Esophagus squamous epithelium (tissue), 5 donors: ENCODE measurements at regions not wholly inside any gene's neighbourhood (a gene's known extent, or its start where the extent isn't known, plus 50 kb on each side); places are given as distances from the start of the nearest gene placed in this dataset.

Experiments
- DNase-seq: peaks from one replicate; lab custom pipeline; 2025; lab: John Stamatoyannopoulos, UW
- H3K27ac ChIP-seq, 4 donors: fragments of 200-600 bp; sonication (generic); one replicate each; pipeline ENCODE4 v1.5.1; 2016 to 2019; ENCODE audit warnings: mild to moderate bottlenecking in 1 of 4
- H3K27me3 ChIP-seq, 4 donors: fragments of 200-600 bp; sonication (generic); 1 replicate in 3 of 4; 2 replicates in 1 of 4; pipeline versions ENCODE4 v1.5.1 to v1.6.0; 2017 to 2021; ENCODE audit warnings: antibody characterized with exemption in 1 of 4
- H3K36me3 ChIP-seq, 3 donors: fragments of 200-600 bp; sonication (generic); one replicate each; pipeline ENCODE4 v1.5.1; 2016 to 2019
- H3K4me1 ChIP-seq, 3 donors: fragments of 200-600 bp; sonication (generic); one replicate each; pipeline ENCODE4 v1.5.1; 2017 to 2019
- H3K4me3 ChIP-seq, 4 donors: fragments of 200-600 bp; sonication (generic); 1 replicate in 3 of 4; 2 replicates in 1 of 4; pipeline ENCODE4 v1.5.1; 2016 to 2019; ENCODE audit warnings: mild to moderate bottlenecking in 2 of 4, moderate library complexity in 1 of 4
- H3K9me3 ChIP-seq, 3 donors: fragments of 200-600 bp; sonication (generic); one replicate each; pipeline ENCODE4 v1.5.1; 2016 to 2019
- POLR2A ChIP-seq, 4 donors: fragments of 450-650 bp; IDR thresholded peaks; one replicate each; pipeline ENCODE4 v1.6.1; 2017; ENCODE audit warnings: antibody characterized with exemption in 4 of 4, mild to moderate bottlenecking in 4 of 4, moderate library complexity in 3 of 4
- WGBS, 2 donors: methylation state at CpG; one replicate each; pipeline ENCODE4 v1.1.5; 2018; 5-methylcytosine and 5-hydroxymethylcytosine counted together
- intact Hi-C: fragments of 100-400 bp; cut with DNase I; formaldehyde crosslinking; loops from one replicate; pipeline ENCODE4 v1.15.0; 2022
- TF ChIP-seq, protein P1 (sequence below), 6 experiments: fragments of 450-650 bp in 4 of 6; fragments of 200-600 bp in 2 of 6; sonication (generic) in 2 of 6; IDR thresholded peaks; one replicate each; pipeline ENCODE4 v1.5.1; 2016 to 2019; ENCODE audit warnings: antibody characterized with exemption in 6 of 6, mild to moderate bottlenecking in 4 of 6, moderate library complexity in 4 of 6
- donor health status: DM: yes; HTN: yes; CAD: no.

DNA sequence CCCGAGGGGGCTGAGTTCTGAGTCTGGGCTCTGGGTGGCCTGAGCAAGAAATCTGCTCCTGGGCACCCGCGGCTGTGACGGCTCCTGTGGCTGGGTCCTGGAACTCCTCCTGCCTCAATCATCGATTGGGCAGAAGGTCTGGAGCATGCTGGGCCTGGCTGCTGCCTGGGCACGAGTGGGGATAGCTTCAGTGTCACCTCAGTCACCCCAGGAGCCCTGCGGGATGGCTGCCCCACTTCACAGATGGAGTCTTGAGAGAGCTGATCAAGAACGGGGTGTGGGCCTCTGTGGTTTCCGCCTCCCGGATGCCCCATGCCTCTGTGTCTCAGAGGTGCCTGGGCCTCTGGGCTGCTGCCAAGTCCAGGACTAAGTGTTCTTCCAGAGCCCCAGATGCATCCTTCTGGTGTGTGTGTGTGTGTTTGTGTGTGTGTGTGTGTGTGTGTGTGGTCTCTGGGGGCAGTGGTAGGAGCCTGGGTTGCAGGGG, 185.6 kb upstream of the C14orf180 start:
- TF ChIP-seq POLR2A (IDR thresholded peaks at IDR 0.05), result no peak
- TF ChIP-seq, protein P1, sequence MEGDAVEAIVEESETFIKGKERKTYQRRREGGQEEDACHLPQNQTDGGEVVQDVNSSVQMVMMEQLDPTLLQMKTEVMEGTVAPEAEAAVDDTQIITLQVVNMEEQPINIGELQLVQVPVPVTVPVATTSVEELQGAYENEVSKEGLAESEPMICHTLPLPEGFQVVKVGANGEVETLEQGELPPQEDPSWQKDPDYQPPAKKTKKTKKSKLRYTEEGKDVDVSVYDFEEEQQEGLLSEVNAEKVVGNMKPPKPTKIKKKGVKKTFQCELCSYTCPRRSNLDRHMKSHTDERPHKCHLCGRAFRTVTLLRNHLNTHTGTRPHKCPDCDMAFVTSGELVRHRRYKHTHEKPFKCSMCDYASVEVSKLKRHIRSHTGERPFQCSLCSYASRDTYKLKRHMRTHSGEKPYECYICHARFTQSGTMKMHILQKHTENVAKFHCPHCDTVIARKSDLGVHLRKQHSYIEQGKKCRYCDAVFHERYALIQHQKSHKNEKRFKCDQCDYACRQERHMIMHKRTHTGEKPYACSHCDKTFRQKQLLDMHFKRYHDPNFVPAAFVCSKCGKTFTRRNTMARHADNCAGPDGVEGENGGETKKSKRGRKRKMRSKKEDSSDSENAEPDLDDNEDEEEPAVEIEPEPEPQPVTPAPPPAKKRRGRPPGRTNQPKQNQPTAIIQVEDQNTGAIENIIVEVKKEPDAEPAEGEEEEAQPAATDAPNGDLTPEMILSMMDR (IDR thresholded peaks at IDR 0.05), result no peak
- Histone ChIP-seq H3K4me3 (no peak overlapping the region), H3K27ac (peak overlapping the region in 1 of 4 donors; percentile 44), H3K36me3 (no peaks in the 10 kb centered on the region), H3K9me3 (peaks cover 0 to 24% (median 19%) of the 10 kb centered on the region in 3 donors), H3K27me3 (peaks cover 0 to 6% (median 0%) of the 10 kb centered on the region in 4 donors), H3K4me1 (peaks cover 0 to 12% (median 10%) of the 10 kb centered on the region in 3 donors)
- WGBS, 2 donors, result 40 to 46% methylated on average over 1 to 8 of the region's 10 CpGs
- intact Hi-C loops, result no loop called here
- no peak for DNase-seq

DNA sequence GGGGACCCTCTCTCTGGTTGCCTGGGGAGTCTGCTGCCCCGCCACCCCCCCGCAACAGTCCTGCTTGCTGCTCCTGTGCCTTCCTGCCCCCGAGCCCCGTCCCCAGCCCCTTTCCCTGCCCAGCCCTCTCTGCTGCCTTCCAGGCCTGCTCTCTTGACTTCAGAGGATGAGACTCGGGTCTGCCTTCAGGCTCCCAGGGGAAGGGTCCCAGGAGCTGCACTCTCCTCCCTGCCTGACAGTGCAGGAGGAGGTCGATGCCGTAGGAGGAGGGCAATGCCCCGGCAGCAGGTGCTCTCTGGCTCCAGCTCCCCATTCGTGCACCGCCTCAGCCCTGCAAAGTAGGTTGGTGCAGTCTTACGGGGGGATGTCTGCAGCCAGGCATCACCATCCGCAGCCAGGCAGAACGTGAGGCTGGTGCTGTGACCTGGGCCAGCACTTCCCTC, 185.1 kb upstream of the C14orf180 start:
- Histone ChIP-seq H3K36me3 (no peaks in the 10 kb centered on the region), H3K4me3 (no peak overlapping the region), H3K27me3 (peaks cover 0 to 6% (median 0%) of the 10 kb centered on the region in 4 donors), H3K27ac (no peak overlapping the region), H3K4me1 (peaks cover 0 to 12% (median 10%) of the 10 kb centered on the region in 3 donors), H3K9me3 (peaks cover 0 to 29% (median 21%) of the 10 kb centered on the region in 3 donors)
- intact Hi-C loops, result no loop called here
- WGBS, 2 donors, result 37% methylated on average over 2 of the region's 13 CpGs; no CpG with 5 or more reads in 1 of the 2 donors
- no peak for TF ChIP-seq POLR2A (IDR thresholded peaks at IDR 0.05)
- TF ChIP-seq, protein P1 (IDR thresholded peaks at IDR 0.05), result no peak
- DNase-seq, result no peak

DNA sequence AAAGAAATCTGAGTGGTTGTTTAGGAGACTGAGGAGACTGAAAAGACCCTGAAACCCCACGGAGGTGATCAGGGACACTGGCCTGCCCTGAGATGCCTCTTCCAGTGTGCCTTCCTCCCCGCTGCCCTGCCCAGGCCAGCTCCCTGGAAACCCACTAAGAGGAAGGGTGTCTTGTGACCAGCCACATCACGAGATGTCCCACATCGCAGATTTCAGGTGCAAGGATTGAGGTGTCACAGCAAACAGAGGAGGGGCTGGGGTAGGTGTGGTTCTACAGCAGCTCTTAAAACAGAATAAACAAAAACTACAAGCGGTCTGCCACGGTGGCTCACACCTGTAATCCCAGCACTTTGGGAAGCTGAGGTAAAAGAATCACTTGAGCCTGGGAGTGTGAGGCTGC, 184.3 kb upstream of the C14orf180 start:
- Histone ChIP-seq H3K27me3 (peaks cover 0 to 6% (median 0%) of the 10 kb centered on the region in 4 donors), H3K4me1 (peaks cover 0 to 12% (median 10%) of the 10 kb centered on the region in 3 donors), H3K9me3 (peaks cover 0 to 34% (median 21%) of the 10 kb centered on the region in 3 donors), H3K27ac (no peak overlapping the region), H3K36me3 (no peaks in the 10 kb centered on the region), H3K4me3 (no peak overlapping the region)
- intact Hi-C loops, result no loop called here
- no peak for DNase-seq
- TF ChIP-seq, protein P1 (IDR thresholded peaks at IDR 0.05), result no peak
- no peak for TF ChIP-seq POLR2A (IDR thresholded peaks at IDR 0.05)
- 53 to 56% methylated on average over 5 to 6 of the region's 6 CpGs for WGBS, 2 donors

DNA sequence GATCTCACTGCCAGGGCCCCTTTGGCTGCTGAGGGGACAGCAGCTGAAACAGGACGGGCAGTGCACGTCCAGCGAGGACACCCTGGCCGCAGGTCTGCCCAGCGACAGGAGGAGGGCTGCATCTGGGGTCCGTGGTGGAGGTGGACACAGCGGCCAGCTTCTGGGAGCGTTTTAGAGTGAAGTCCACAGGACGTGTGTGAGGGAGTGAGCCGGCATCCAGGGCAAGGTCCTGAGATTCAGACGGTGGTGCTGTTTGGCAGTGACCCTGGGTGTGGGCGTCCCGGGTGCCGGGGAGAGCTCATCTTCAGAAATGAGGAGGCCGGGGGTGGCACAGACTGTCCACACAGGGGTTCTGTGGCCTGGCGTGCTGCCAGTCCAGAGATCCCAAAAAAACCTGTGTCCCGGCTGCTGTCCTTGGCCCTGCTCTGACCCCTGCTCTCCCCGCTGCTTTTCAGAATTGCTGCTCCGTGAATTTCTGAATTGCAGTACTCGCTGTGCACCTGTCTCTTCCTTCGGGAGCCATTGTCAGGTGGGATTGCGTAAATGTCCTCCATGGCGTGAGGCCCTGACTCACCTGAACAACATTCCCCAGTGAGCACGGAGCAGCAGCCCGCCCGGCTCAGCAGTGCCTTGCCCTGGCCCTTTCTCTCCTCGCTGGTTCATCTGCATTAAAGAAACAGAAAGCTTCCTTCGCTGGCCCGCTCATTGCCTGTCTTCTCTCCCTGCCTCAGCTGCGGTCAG, 183.5 kb upstream of the C14orf180 start:
- Histone ChIP-seq H3K27ac (no peak overlapping the region), H3K27me3 (peaks cover 0 to 6% (median 0%) of the 10 kb centered on the region in 4 donors), H3K4me1 (peaks cover 0 to 12% (median 10%) of the 10 kb centered on the region in 3 donors), H3K36me3 (no peaks in the 10 kb centered on the region), H3K4me3 (no peak overlapping the region), H3K9me3 (peaks cover 0 to 34% (median 21%) of the 10 kb centered on the region in 3 donors)
- intact Hi-C loops, result no loop called here
- no peak for DNase-seq
- WGBS, 2 donors, result 82 to 83% methylated on average over 13 to 26 of the region's 30 CpGs
- TF ChIP-seq, protein P1 (IDR thresholded peaks at IDR 0.05), result no peak
- TF ChIP-seq POLR2A (IDR thresholded peaks at IDR 0.05), result no peak
